ENCODE measurements at regions not wholly inside any gene's neighbourhood (a gene's known extent, or its start where the extent isn't known, plus 50 kb on each side); places are given as distances from the start of the nearest gene placed in this dataset.

DNA sequence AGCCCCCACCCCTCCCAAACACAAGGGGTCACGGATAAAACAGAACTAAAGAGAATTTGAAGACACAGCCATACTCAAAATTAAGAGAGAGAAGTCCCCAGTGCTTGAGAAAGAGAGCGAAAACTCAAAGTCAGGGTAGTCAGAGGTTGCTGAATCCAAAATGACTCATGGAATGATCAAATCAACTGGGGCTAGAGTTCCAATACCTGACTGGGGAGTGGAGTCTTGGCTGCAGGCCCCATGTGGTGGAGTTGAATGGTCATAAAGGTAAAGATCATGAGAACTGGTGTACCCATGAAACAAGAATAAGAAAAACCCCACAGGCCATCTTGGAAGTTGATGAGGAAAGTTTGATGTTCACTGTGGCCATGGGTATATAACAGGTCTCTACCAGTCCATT is 84.5 kb upstream of the LRRN2 start:
- Histone ChIP-seq H4K20me1 (ENCODE audit: insufficient read depth, low read length) (no peaks in the 10 kb centered on the region), H4K8ac (ENCODE audit: low read depth in 2 of 2, low read length in 2 of 2) (no peak overlapping the region), H2BK15ac (ENCODE audit: low read depth, low read length) (no peak overlapping the region), H2AK5ac (ENCODE audit: low read depth, low read length) (no peak overlapping the region), H3K9ac (ENCODE audit: low read depth, low read length) (no peak overlapping the region), H3K4ac (ENCODE audit: low read depth, low read length) (no peak overlapping the region), H3K23ac (ENCODE audit: low read depth, low read length) (no peak overlapping the region), H3K27ac (ENCODE audit: insufficient read depth, low read length) (no peak overlapping the region), H3K27me3 (ENCODE audit: control insufficient read depth, insufficient read depth, low read length) (peaks cover 9% of the 10 kb centered on the region), H2AK9ac (replicated peaks; ENCODE audit: low read depth, low read length, poor library complexity) (no peak overlapping the region), H3K79me1 (ENCODE audit: low read depth in 1 of 2, low read length in 2 of 2) (no peaks in the 10 kb centered on the region), H3K4me1 (ENCODE audit: control insufficient read depth, insufficient read depth, low read length) (no peaks in the 10 kb centered on the region), H2BK5ac (ENCODE audit: low read depth, low read length, poor library complexity, severe bottlenecking) (no peak overlapping the region), H3K36me3 (ENCODE audit: control insufficient read depth, insufficient read depth, low read length) (no peaks in the 10 kb centered on the region), H3K18ac (ENCODE audit: low read depth, low read length) (no peak overlapping the region), H3K9me1 (ENCODE audit: insufficient read depth, low read length) (no peaks in the 10 kb centered on the region), H3K56ac (ENCODE audit: extremely low read depth, insufficient read depth, low read length) (no peak overlapping the region), H4K5ac (ENCODE audit: low read depth, low read length) (no peak overlapping the region), H2BK20ac (ENCODE audit: low read depth, low read length) (no peak overlapping the region), H2BK120ac (ENCODE audit: low read depth, low read length) (no peak overlapping the region), H4K91ac (ENCODE audit: insufficient read depth, low read depth, low read length) (no peak overlapping the region), H2AFZ (replicated peaks; ENCODE audit: low read length, poor library complexity) (no peak overlapping the region), H3K4me3 (ENCODE audit: insufficient read depth, low read depth, low read length) (no peak overlapping the region), H3K4me2 (ENCODE audit: low read depth, low read length) (no peak overlapping the region), H3K9me3 (ENCODE audit: control insufficient read depth, insufficient read depth, low read length) (no peaks in the 10 kb centered on the region), H3K14ac (replicated peaks; ENCODE audit: low read depth, low read length) (no peak overlapping the region)
- TF ChIP-seq FOS (IDR thresholded peaks at IDR 0.05; ENCODE audit: low read depth, low read length) = no peak
- TF ChIP-seq, protein P1, sequence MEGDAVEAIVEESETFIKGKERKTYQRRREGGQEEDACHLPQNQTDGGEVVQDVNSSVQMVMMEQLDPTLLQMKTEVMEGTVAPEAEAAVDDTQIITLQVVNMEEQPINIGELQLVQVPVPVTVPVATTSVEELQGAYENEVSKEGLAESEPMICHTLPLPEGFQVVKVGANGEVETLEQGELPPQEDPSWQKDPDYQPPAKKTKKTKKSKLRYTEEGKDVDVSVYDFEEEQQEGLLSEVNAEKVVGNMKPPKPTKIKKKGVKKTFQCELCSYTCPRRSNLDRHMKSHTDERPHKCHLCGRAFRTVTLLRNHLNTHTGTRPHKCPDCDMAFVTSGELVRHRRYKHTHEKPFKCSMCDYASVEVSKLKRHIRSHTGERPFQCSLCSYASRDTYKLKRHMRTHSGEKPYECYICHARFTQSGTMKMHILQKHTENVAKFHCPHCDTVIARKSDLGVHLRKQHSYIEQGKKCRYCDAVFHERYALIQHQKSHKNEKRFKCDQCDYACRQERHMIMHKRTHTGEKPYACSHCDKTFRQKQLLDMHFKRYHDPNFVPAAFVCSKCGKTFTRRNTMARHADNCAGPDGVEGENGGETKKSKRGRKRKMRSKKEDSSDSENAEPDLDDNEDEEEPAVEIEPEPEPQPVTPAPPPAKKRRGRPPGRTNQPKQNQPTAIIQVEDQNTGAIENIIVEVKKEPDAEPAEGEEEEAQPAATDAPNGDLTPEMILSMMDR (conservative IDR thresholded peaks at IDR 0.05; ENCODE audit: low read depth, low read length) = no peak
- TF ChIP-seq SMC3 (IDR thresholded peaks at IDR 0.05; ENCODE audit: low read depth, low read length) = no peak
- TF ChIP-seq, protein P2, sequence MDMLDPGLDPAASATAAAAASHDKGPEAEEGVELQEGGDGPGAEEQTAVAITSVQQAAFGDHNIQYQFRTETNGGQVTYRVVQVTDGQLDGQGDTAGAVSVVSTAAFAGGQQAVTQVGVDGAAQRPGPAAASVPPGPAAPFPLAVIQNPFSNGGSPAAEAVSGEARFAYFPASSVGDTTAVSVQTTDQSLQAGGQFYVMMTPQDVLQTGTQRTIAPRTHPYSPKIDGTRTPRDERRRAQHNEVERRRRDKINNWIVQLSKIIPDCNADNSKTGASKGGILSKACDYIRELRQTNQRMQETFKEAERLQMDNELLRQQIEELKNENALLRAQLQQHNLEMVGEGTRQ (IDR thresholded peaks at IDR 0.05; ENCODE audit: low read depth, low read length) = no peak
- no peak for TF ChIP-seq NFE2L2 (IDR thresholded peaks at IDR 0.05; ENCODE audit: low read depth, low read length)
- TF ChIP-seq RFX5 (IDR thresholded peaks at IDR 0.05; ENCODE audit: low read depth, low read length) = no peak
- TF ChIP-seq, protein P3, sequence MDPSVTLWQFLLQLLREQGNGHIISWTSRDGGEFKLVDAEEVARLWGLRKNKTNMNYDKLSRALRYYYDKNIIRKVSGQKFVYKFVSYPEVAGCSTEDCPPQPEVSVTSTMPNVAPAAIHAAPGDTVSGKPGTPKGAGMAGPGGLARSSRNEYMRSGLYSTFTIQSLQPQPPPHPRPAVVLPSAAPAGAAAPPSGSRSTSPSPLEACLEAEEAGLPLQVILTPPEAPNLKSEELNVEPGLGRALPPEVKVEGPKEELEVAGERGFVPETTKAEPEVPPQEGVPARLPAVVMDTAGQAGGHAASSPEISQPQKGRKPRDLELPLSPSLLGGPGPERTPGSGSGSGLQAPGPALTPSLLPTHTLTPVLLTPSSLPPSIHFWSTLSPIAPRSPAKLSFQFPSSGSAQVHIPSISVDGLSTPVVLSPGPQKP (IDR thresholded peaks at IDR 0.05; ENCODE audit: borderline replicate concordance, low read depth, low read length) = no peak
- no peak for TF ChIP-seq MAZ (IDR thresholded peaks at IDR 0.05; ENCODE audit: borderline replicate concordance, low read depth, low read length)
- TF ChIP-seq MXI1 (IDR thresholded peaks at IDR 0.05; ENCODE audit: borderline replicate concordance, low read depth, low read length) = no peak
- no peak for TF ChIP-seq CHD1 (IDR thresholded peaks at IDR 0.05; ENCODE audit: low read depth, low read length)
- TF ChIP-seq CEBPB (IDR thresholded peaks at IDR 0.05; ENCODE audit: low read depth, low read length) = no peak
- TF ChIP-seq BHLHE40 (IDR thresholded peaks at IDR 0.05; ENCODE audit: low read depth, low read length) = no peak
- TF ChIP-seq RCOR1 (IDR thresholded peaks at IDR 0.05; ENCODE audit: insufficient replicate concordance, low read length) = no peak
- TF ChIP-seq MAFK (IDR thresholded peaks at IDR 0.05; ENCODE audit: low read depth, low read length) = no peak
- no peak for TF ChIP-seq RAD21 (IDR thresholded peaks at IDR 0.05; ENCODE audit: low read length)
- POLR2A ChIA-PET (ENCODE audit: unreplicated experiment) = no interaction called here
- dilution Hi-C loops (cut with HindIII; ENCODE audit: low sequenced_read_pairs, unreplicated experiment) (no loop called here), intact Hi-C loops (cut with micrococcal nuclease) (no loop called here), in situ Hi-C loops (cut with MboI; ENCODE audit: low sequenced_read_pairs) (no loop called here)
- no CpG with 5 or more reads among the region's 2 CpGs for WGBS, 2 experiments (ENCODE audit: extremely low coverage in 2 of 2, insufficient read length in 1 of 2)
- no peak for ATAC-seq (ENCODE audit: low read depth)
- BruUV-seq (replicated peaks) = no TSS peak
- CTCF ChIA-PET = interaction anchor here (1.3 kb wide), 1 partner anchor 22 kb away, joined by 3 read pairs; no protein-coding TSS in a partner anchor
- no peak for DNase-seq

Data from IMR-90 (cell line).